NCI-H2107 treated with DMSO at 0.1 percent for 48 hours (cell line): ENCODE measurements at regions not wholly inside any gene's neighbourhood (a gene's known extent, or its start where the extent isn't known, plus 50 kb on each side); places are given as distances from the start of the nearest gene placed in this dataset.
"Not testable (repeated sequence)": the region's sequence is repeated elsewhere in the genome, so short reads cannot be mapped to it uniquely, and the experiment has no call there.

Experiments used
- DNase-seq: peaks from one replicate; lab custom pipeline; 2025; ENCODE audit not compliant: unreplicated experiment; lab: John Stamatoyannopoulos, UW

DNA sequence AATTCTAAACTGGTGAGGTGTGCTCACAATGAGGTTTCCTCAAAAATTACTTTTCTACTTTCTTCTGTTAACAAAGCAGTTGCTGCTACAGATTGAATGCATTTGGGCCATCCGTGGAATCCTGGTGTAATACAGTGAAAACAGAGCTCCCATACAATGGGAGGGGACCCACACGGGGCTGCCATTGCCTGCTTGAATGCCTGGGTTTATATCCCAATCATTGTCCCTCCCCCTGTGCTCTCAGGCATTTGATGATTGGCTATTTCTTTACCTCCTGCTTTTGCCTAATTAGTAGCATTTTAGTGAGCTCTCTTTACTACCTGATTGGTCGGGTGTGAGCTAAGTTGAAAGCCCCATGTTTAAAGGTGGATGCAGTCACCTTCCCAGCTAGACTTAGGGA, 52.9 kb upstream of the CSF1 start:
- not testable (repeated sequence) for DNase-seq

DNA sequence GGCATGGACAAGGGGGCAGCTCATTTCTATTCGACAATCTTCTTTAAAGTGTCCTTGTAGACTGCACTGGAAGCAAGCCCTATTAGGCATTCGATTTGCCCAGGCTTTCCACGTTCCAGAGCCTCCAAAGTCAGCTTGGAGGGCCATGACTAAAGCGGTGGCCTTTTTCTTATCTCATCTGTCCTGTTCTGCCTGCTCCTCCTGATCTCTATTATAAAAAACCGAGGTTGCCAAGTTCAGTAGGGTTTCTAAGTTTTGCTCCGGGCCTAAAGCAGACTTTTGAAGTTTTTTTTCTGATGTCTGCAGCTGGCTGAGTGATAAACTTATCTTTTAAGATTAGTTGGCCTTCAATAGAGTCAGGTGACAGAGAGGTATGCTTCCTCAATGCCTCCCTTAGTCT, 54.7 kb upstream of the CSF1 start:
- not testable (repeated sequence) for DNase-seq

DNA sequence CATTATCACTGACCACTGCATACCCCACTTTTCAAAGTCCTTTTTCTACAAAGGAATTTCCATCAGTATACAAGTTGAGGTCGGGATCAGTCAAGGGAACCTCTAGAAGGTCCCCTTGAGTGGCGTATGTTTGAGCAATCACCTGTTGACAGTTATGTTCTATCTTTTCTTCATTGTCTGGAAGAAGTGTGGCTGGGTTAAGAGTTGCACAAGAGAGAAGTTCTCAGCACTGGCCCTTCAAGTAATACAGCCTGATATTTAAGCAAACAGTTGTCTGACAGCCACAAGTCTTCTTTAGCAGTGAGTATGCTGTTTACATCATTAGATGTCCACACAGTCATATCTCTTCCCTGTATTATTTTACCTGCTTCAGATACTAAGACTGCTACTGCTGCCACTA, 56.7 kb upstream of the CSF1 start:
- not testable (repeated sequence) for DNase-seq

DNA sequence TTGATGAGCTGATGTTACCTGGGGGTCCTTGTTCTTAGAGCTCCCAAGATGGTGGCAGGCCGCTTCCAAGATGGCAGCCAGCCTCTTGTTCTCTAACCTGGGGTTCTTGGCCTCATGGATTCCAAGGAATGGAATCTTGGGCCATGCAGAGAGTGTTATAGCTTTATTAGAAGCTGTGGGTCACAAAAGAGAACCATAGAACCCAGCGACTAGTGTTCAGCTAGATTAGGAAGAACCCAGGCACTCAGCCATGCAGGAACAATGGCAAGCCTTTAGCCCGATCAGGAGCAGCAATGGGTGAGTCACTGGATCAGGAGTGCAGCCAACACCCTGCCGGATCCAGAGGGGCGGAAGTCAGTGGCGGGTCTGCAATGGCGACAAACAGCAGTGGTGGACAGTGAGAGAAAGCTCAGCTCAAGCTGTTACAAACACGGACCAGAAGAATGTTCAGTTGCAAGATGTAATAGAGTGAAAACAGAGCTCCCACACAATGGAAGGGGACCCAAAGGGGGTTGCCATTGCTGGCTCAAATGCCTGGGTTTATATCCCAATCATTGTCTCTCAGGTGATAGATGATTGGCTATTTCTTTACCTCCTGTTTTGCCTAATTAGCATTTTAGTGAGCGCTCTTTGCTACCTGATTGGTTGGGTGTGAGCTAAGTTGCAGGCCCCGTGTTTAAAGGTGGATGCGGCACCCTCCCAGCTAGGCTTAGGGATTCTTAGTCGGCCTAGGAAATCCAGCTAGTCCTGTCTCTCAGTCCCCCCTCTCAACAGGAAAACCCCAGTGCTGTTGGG, 58.2 kb upstream of the CSF1 start:
- DNase-seq, result not testable (repeated sequence)

DNA sequence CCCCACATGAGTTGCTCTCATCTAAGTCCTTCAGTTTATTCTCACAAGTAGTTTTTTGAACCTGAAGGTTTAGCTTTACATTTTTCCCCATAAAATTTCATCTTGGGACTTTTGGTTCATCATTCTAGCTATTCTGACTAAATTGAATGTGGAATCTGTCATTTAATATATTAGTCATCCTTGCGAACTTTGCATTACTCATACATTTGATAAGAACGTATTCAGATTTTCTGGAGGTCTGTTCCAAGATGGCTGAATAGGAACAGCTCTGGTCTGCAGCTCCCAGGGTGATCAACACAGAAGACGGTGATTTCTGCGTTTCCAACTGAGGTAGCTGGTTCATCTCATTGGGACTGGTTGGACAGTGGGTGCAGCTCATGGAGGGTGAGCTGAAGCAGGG, 59.8 kb upstream of the CSF1 start:
- no peak for DNase-seq

DNA sequence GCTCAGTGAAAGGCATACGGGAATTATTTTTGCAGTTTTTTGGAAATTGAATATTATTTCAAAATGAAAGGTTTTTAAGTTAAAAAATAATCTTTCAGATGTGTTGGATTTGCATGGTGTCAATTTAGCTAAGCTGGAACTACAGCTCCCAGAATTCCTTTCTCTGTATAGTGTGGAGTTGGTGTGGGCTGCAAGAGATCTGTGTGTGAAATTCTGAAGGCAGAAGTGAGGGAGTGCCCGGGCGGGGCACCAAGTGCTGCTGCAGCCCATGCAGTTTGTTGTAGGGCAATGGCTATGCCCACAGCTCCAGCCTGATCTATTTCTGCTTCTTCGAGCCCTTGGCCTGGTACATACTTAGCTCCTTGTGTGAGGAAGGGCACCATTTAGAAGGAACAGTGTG, 60.5 kb upstream of the CSF1 start:
- no peak for DNase-seq

DNA sequence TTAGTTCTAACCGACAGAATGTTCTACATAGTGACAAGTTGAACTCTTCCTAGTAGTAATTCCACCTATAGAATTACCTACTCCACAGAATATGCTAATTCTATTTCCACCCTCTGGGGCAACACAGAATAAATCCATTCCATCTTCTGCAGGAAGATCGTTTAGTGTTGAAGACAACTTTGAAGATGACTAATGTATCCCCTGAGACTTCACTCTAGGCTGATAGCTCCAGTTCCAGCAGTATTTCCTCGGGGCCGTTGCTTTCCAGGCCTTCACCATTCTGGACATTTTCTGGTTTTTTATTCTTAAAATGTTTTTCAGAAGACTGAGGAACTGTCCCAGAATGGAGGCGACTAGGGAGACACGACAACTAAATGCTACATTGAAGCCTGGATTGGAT, 61.0 kb upstream of the CSF1 start:
- no peak for DNase-seq

DNA sequence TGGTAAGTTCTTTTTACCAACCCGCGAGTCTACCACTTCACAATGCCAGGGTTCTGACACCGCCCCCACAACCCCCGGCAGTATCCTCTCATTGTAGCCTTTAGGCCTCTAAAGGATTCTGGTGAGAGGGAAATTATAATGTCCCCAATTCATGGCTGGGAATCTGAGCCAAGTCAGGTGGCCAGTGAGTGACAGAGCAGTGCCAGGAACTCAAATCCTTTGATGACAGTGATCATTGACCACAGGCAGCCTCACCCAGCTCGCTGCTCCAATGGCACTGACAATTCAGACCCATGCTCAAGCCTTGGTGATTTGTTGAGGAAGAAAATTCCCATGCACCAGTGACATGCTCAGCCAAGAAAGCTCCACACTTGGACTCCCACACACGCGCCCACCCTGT, 63.4 kb upstream of the CSF1 start:
- DNase-seq, result no peak

DNA sequence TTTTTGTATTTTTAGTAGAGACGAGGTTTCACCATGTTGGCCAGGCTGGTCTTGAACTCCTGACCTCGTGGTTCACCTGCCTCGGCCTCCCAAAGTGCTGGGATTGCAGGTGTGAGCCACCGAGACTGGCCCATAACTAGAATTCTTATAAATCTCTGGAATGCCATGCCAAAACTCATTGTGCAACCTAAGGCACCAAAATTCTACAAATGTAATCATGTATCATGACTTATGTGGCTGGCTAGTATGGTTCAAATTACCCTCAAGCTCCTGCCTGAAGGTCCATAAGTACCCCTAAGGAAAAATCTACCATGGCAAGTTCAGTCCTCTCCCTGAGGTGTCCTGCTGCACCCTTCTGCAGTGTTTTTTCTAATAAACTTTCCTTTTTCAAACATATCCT, 63.8 kb upstream of the CSF1 start:
- no peak for DNase-seq

DNA sequence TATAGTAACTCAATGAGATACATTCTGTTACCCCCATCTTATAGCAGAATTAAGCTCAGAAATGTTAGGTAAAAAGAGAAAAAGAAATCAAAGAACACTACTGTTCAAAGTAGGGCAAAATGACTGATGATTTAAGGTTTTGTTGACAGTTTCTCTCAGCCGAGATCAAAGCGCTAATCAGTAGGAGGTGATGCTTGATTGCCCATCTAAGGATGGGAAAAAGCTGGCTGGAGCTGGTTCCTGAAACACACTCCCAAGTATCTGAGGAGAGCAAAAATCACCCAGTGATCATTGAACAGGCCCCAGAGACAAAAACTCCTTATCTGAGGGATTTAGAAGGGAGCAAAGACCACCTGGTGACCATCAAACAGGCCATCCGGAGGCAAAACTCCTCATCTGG, 64.5 kb upstream of the CSF1 start:
- DNase-seq, result no peak

DNA sequence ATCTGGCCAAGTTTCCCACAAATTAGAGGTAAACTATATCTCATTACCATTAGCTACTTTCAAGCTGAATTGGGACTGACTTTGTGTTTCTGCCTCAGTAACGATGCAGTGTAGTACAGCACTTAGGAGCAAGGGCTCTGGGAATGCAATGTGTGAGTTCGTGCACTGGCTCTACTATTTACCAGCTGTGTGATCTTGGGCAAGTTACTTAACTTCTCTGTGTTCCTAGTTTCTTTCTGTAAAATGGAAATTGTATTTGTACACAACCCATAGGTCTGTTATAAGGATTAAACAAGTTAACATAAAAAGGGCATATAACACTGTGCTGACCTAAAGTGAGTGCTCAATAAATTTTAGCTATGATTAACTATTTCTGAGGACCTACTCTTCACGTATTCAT, 65.0 kb upstream of the CSF1 start:
- no peak for DNase-seq

DNA sequence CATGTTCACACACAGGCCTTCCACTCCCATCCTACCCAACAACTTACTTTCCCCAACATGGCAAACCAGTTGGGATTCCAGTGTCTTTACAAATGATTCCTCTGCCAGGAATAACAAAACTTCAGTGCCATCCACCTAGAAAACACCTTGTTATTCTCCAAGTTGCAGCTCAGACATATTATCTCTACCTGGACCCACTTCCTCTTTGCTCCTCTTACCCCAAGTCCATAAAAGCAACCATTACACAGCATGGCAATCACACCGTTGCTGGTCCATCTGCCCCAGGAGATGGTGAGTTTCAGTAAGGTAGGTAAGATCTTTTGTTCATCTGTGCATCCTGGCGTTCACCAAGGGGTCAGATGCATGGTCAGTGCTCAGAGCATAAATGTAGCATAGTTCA, 66.0 kb upstream of the CSF1 start:
- no peak for DNase-seq

DNA sequence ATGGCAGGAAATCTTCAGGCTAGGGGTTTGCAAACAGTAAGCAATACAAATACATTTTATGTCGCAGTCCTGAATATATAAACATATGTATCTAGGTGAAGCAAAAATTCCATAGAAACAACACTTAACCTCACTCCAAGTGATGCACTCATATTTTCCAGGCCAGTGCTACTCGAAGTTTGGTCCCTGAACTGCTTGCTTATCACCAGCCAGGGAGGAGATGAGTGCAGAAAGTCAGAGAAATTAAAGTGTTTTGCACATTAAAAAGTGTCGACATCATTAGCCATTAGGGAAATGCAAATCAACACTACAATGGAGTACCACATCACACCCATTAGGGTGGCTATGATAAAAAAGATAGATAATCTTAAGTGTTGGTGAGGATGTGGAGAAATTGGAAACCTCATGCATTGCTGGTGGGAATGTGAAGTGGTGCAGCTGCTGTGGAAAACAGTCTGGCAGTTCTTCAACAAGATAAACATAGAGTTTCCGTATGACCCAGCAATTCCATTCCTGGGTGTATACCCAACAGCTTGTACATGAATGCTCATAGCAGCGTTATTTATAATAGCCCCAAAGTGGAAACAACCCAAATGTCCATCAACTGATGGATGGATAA, 70.5 kb upstream of the CSF1 start:
- no peak for DNase-seq

DNA sequence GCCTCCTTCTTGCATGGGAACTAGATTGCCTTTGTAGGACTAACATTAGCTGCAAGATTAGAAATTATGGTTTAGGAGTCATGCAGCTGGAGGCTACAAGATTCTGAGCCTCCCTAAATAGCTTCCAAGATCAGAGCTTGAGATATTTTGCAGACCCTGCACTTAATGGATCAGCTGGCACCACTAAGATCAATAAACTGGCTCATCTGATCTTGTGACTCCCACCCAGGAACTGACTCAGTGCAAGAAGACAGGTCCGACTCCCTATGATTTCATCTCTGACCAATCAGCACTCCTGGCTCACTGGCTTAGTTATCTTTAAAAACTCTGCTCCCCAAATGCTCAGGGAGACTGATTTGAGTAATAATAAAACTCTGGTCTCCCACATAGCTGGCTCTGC, 71.4 kb upstream of the CSF1 start:
- not testable (repeated sequence) for DNase-seq

DNA sequence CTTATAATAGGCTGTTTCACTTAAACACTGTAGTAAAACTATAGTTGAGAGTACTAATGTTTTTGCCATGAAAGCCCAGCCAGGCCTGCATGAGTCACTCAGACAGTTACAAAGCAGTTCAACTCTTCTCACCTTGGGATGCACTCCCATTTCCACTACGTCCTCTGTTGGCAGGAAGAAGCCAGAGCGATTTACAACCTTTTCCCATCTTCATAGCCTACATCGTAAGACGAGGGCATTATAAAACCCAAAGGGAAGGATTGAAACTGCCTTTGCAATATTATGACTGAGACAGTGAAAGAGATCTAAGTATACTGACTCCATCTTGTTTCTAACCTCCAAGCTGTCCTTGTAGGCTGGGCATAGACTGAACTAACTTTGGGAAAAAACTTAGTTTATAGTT, 71.8 kb upstream of the CSF1 start:
- no peak for DNase-seq

DNA sequence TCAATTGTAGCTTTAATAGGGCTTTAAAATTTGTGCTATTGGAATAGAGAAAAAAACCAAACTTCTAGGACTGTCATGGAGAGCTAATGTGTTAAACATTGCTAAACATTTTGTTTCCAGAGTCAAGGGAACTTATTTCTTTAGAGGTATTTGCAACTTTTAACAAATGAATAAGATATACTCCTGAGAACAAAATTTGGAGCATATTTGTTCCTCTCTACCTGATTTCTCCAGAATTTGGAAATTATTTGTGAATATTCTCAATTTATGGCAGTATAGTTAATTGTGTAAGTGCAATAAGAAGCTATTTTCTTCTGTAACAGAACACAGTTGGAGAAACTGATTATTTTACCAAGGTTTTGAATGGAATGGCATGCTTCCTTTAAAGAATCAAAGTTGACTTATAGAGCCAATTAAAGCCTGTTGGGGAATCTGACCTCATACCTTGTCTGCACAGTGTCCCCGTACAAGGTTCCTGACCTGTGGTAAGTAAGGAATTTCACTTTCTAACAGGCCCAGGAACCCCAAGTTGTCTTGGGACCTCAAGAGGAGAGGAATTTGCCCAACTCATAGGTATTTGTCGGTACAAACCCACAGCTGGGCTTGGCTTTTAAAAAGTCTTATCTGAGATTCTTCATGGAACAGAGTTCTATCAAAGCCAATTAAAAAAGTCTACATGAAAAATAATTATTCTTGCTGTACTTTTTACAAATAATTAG, 72.6 kb upstream of the CSF1 start:
- DNase-seq, result no peak

DNA sequence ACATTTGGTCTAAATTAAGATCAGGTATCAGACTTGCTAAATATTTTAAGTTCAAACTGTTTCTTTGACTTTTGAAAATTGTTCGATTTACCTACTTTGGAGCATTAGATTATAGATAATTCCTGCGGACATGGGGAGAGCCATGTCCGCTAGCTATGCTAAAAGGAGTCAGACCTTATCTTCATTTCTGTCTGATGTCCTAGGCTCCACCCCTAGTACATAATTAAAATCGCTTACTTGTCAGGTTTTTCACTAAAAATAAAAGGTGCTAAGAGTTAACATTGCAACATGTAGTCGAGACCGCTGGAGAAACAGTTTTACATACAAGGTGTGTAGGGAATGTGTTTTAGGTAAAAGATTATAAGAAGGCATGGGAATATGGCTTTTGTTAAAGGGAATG, 71.9 kb upstream of the EPS8L3 start:
- not testable (repeated sequence) for DNase-seq

DNA sequence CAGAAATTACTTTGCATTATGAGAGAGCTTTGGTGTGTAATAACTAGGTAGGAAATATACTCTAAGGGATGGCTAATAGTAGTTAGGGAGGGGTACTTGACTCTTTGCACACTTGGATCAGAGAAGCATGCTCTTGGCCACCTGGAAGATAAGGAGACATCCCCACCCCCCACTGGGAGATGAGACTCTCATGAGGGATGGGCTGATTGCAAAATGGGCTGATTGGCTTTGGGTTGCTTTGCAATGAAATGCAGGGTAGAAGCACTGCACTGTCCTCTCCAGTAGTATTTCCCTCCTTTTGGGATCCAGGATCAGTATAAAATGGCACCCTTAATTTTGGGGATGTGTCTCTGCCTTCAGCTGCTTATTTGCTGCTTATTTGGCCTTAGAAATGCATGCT, 71.2 kb upstream of the EPS8L3 start:
- DNase-seq, result no peak

DNA sequence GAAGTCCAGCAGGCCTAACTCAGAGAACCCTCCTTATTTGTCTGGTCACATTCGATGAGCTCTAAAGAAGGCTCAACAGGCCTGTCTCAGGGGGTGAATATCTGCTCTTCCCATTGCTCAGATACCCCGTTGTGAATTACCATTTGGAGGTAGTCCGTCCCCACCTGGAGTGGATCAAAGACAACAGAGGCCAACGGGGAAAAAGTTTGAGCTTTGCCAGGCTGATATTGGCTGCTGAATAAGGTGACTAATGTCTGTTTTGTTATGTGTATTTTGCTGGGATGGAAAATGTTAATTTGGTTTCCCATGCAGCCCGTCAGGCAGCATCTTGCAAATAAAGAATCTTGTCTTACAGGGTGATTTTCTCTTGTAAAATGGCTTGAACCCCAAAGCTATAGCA, 69.2 kb upstream of the EPS8L3 start:
- DNase-seq, result no peak

DNA sequence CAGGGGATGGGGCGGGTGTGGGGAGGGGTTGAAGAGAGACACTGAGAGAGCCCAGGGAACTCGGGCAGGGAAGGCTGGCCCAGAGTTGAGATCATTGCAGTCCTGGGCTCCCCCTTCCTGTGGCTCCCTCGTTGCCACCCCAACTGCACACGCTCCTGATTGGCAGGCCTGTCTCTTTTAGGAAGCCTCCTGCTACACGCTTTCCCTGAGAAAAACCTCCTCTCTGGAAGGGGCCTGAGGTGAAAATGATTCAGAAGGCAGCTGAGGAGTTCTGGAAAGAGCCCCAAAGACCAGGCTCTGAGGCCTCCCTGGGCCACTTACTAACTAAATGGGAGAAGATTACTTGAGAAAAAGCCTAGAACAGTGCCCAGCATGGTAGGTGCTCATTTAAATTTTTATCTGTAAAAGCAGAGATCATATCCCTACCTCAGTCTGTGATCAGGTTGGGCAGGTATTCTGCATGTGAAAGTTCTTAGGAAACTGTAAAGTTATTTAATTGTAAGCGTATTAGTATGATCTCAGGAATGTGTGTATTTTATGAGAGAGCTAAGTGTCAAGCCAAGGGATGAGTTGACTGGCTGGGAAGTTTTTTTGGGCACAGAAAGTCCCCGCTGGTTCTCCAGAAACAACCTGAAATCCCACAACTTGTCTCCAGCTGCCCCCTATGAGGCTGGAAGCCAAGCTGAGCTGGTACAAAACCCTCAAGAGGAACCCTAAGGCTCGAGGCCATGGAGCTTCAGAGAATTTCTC, 65.2 kb upstream of the EPS8L3 start:
- DNase-seq, result no peak

DNA sequence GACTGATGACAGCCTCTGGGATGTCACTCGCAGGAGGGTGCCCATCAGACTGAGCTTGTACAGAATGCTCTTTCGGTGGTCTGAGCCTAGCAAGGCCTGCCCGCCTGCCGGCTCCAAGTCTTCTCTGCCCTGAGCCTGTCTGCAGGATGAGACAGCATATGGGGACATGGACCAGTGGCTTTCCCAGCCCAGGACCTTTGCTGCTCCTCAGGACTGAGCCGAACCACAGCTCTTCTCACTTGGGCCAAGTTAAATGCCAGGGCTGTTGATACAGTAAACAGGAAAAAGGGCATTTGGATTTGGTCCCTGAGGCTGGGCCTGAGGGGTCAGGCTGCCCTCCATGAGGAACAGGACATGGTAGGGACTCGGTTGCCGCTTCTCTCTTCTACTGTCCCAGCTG, 64.3 kb upstream of the EPS8L3 start:
- DNase-seq, result no peak

DNA sequence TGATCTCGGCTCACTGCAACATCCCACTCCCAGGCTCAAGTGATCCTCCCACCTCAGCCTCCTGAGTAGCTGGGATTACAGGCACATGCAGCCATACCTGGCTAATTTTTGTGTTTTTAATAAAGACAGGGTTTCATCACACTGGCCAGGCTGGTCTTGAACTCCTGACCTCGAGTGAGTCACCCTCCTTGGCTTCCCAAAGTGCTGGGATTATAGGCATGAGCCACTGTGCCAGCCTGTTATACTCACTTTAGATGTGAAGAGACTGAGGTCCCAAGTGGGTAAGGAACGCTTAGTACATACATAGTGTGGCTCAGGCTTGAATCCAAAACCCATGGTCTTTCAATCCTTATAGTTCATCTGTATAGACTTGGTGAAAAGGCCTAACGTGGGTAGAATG, 63.7 kb upstream of the EPS8L3 start:
- DNase-seq, result no peak
